Erythroblast (primary cell): ENCODE measurements at regions not wholly inside any gene's neighbourhood (a gene's known extent, or its start where the extent isn't known, plus 50 kb on each side); places are given as distances from the start of the nearest gene placed in this dataset.

Experiments used
- GATA1 ChIP-seq: IDR thresholded peaks from 2 replicates; pipeline ENCODE4 v1.6.1; 2011; ENCODE audit warnings: low read depth, mild to moderate bottlenecking, control low read depth, low read length, moderate library complexity
- POLR2A ChIP-seq: IDR thresholded peaks from 2 replicates; pipeline ENCODE4 v1.6.1; 2011; ENCODE audit warnings: mild to moderate bottlenecking, low read length

GRCh38 chr18:39724652-39725051, 2159.1 kb upstream of the CELF4 start:
- no peak for TF ChIP-seq POLR2A
- no peak for TF ChIP-seq GATA1
